Kidney (tissue), 13 donors: ENCODE measurements at regions not wholly inside any gene's neighbourhood (a gene's known extent, or its start where the extent isn't known, plus 50 kb on each side); places are given as distances from the start of the nearest gene placed in this dataset.

Experiments
- DNase-seq, 5 donors: peaks; one replicate each; pipeline ENCODE4 v3.0.0-alpha.2; 2013 to 2020
- FAIRE-seq: peaks from 2 replicates; lab custom pipeline; 2012; peaks lifted over from hg19 to GRCh38; lab: Jason Lieb, UNC
- H3K27ac ChIP-seq, 2 donors: one replicate each; pipeline ENCODE4 v1.7.0; 2013; ENCODE audit warnings: low read depth in 2 of 2, low read length in 2 of 2, inconsistent platforms in 1 of 2
- H3K27me3 ChIP-seq: one replicate; pipeline ENCODE4 v1.7.1; 2013; ENCODE audit warnings: low read length, inconsistent platforms; ENCODE audit not compliant: control insufficient read depth, insufficient read depth
- H3K36me3 ChIP-seq, 3 donors: one replicate each; pipeline versions ENCODE4 v1.7.0 to v1.7.1; 2013; ENCODE audit warnings: low read length in 3 of 3, control low read depth in 1 of 3, inconsistent platforms in 1 of 3; ENCODE audit not compliant: insufficient read depth in 3 of 3, control insufficient read depth in 2 of 3
- H3K4me1 ChIP-seq, 3 donors: one replicate each; pipeline versions ENCODE4 v1.7.0 to v1.7.1; 2013; ENCODE audit warnings: low read length in 3 of 3, inconsistent platforms in 1 of 3, low read depth in 1 of 3; ENCODE audit not compliant: control insufficient read depth in 2 of 3, insufficient read depth in 2 of 3
- H3K4me3 ChIP-seq, 3 donors: one replicate each; pipeline versions ENCODE4 v1.7.0 to v1.8.1; 2013; ENCODE audit warnings: low read length in 3 of 3, control low read depth in 1 of 3, inconsistent platforms in 1 of 3
- H3K9ac ChIP-seq, 3 donors: one replicate each; pipeline versions ENCODE4 v1.7.0 to v1.7.1; 2013; ENCODE audit warnings: low read length in 3 of 3, control low read depth in 1 of 3, inconsistent platforms in 1 of 3
- H3K9me3 ChIP-seq, 3 donors: one replicate each; pipeline versions ENCODE4 v1.7.0 to v1.7.1; 2013; ENCODE audit warnings: low read length in 3 of 3, control low read depth in 1 of 3, inconsistent platforms in 1 of 3; ENCODE audit not compliant: control insufficient read depth in 2 of 3, insufficient read depth in 1 of 3
- intact Hi-C: fragments of 100-400 bp; cut with DNase I; formaldehyde crosslinking; loops from one replicate; pipeline ENCODE4 v1.11.1; 2022
- TF ChIP-seq, protein P1 (sequence below): IDR thresholded peaks from 3 replicates; pipeline ENCODE4 v1.5.1; 2012; ENCODE audit warnings: mild to moderate bottlenecking, moderate library complexity, borderline replicate concordance; ENCODE audit not compliant: insufficient read depth; ENCODE audit errors: extremely low read depth
- donor health status: control.
- donor health status: control.
- donor health status: control.
- donor health status: control.
- donor health status: control.
- donor health status: DM: yes; HTN: yes; CAD: no.
- donor health status: Normal renal cell carcinoma (clear cell type).

DNA sequence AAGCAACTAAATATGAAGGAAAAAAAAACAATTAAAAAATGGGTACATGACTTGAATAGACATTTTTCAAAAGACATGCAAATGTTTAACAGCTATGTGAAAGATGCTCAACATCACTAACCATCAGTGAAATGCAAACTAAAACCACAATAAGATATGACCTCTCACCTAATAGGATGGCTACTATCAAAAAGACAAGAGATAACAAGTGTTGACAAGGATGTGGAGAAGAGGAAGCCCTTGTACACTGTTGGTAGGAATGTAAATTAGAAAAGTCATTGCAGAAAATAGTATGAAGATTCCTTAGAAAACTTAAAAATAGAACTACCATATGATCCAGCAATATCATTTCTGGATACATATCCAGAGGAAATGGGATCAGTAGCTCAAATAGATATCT, 324.7 kb upstream of the TLE4 start:
- no peaks in the 10 kb centered on the region for H3K27me3 ChIP-seq
- no peaks in the 10 kb centered on the region for H3K36me3 ChIP-seq
- TF ChIP-seq, protein P1, sequence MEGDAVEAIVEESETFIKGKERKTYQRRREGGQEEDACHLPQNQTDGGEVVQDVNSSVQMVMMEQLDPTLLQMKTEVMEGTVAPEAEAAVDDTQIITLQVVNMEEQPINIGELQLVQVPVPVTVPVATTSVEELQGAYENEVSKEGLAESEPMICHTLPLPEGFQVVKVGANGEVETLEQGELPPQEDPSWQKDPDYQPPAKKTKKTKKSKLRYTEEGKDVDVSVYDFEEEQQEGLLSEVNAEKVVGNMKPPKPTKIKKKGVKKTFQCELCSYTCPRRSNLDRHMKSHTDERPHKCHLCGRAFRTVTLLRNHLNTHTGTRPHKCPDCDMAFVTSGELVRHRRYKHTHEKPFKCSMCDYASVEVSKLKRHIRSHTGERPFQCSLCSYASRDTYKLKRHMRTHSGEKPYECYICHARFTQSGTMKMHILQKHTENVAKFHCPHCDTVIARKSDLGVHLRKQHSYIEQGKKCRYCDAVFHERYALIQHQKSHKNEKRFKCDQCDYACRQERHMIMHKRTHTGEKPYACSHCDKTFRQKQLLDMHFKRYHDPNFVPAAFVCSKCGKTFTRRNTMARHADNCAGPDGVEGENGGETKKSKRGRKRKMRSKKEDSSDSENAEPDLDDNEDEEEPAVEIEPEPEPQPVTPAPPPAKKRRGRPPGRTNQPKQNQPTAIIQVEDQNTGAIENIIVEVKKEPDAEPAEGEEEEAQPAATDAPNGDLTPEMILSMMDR = no peak
- intact Hi-C loops = no loop called here
- H3K4me3 ChIP-seq = no peak overlapping the region
- H3K4me1 ChIP-seq = no peaks in the 10 kb centered on the region
- H3K9ac ChIP-seq = no peak overlapping the region
- FAIRE-seq = no peak
- DNase-seq = no peak
- H3K9me3 ChIP-seq = no peaks in the 10 kb centered on the region
- H3K27ac ChIP-seq = no peak overlapping the region

DNA sequence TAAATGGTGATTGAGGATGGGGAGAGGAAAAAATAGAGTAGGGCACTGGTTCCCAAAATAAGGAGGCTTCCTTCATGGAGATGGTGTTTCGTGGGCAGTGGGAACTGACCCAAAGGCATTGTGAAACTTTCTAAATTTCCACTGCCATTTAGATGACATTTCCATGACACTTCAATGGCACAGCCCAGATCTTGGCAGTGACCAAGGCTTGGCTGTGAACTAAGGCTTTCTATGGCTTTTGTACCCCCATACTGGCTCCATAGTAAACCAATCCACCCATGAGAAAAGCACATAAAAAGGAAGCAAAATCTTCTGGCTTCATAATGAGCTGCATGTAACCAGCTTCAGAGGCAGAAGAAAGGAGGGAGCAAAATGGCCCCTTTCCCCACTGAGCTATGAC, 321.0 kb upstream of the TLE4 start:
- intact Hi-C loops = no loop called here
- DNase-seq (no peak), FAIRE-seq (no peak)
- Histone ChIP-seq H3K27ac (no peak overlapping the region), H3K4me1 (no peaks in the 10 kb centered on the region), H3K36me3 (no peaks in the 10 kb centered on the region), H3K27me3 (no peaks in the 10 kb centered on the region), H3K9me3 (no peaks in the 10 kb centered on the region), H3K4me3 (no peak overlapping the region), H3K9ac (no peak overlapping the region)
- TF ChIP-seq, protein P1 = no peak

DNA sequence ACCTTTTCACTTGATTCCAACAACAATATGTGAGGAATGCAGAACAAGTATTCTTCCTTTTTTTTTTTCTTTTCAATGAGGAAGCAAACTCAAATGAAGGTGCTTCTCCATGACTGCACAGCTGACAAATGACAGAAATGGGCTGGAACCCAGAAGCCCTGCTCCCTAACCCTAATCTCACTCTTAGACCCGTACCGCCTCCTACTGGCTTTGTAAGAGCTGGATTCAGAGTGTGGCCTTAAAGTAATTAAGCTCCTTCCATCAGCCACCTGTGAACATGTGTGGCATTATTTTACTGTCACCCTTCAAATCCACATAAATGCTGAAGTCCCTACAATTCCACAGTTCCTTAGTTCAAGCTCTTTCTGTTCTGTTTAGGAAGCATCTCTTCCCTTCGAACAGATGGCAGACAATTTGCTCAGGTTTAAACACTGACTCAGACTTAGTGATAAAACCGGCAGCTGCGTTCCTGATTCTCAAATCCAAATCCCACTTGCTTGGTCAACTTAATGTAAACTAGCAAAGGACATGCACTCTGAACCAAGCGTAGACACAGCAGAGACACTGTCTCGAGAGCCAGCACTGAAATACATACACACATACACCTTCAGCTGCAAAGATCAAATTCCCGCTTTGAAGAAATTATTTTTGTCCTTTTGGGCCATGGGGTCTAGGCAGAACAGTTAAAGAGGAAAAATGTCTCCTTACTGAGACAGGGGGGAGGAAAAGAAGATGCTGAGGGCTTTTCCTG, 316.7 kb upstream of the TLE4 start:
- Histone ChIP-seq H3K4me3 (no peak overlapping the region), H3K36me3 (no peaks in the 10 kb centered on the region), H3K9ac (no peak overlapping the region), H3K27ac (no peak overlapping the region), H3K9me3 (no peaks in the 10 kb centered on the region), H3K27me3 (peaks cover 8% of the 10 kb centered on the region), H3K4me1 (peaks cover 0 to 6% (median 0%) of the 10 kb centered on the region in 3 donors)
- DNase-seq (peak in 2 of 5 donors; percentile 12 to 31), FAIRE-seq (no peak)
- intact Hi-C loops = no loop called here
- TF ChIP-seq, protein P1 = no peak
